B cell (primary cell): ENCODE measurements at regions not wholly inside any gene's neighbourhood (a gene's known extent, or its start where the extent isn't known, plus 50 kb on each side); places are given as distances from the start of the nearest gene placed in this dataset.

Experiments
- ATAC-seq: fragments of 200-7000 bp; cut with Tn5 transposase; one replicate; pipeline ENCODE4 v1.10.0; 2021; ENCODE audit warnings: low read depth, mild to moderate bottlenecking, moderate number of reproducible peaks, moderate library complexity
- CTCF ChIA-PET: fragments of 350-600 bp; sonication (Branson Sonifier 250); formaldehyde crosslinking; loops from one replicate; lab custom pipeline; 2021; ENCODE audit warnings: antibody characterized with exemption, inconsistent platforms; lab: Charles Lee
- POLR2A ChIA-PET: fragments of 350-600 bp; sonication (Branson Sonifier 250); formaldehyde crosslinking; loops from one replicate; lab custom pipeline; 2021; ENCODE audit warnings: antibody characterized with exemption; lab: Charles Lee
- DNase-seq: peaks from one replicate; pipeline ENCODE4 v3.0.0; 2013
- H2AFZ ChIP-seq: 2 replicates; pipeline ENCODE4 v1.6.1; 2012; ENCODE audit warnings: mild to moderate bottlenecking, low read depth, low read length; ENCODE audit not compliant: insufficient read depth, poor library complexity, severe bottlenecking
- H3K27ac ChIP-seq, 2 donors: 1 replicate in 1 of 2; 2 replicates in 1 of 2; pipeline ENCODE4 v1.5.1; 2012 to 2013; ENCODE audit warnings: low read length in 2 of 2, mild to moderate bottlenecking in 2 of 2, moderate library complexity in 1 of 2
- H3K27me3 ChIP-seq, 4 experiments: fragments of 200-600 bp in 1 of 4; sonication (generic) in 1 of 4; replicated peaks in 1 of 4; 1 replicate in 2 of 4; 2 replicates in 2 of 4; pipeline versions ENCODE4 v1.6.1 to v1.7.0; 2013 to 2016; ENCODE audit warnings: low read length in 3 of 4, mild to moderate bottlenecking in 2 of 4, mixed read lengths in 1 of 4, moderate library complexity in 1 of 4; ENCODE audit not compliant: insufficient read depth in 4 of 4, control insufficient read depth in 3 of 4; ENCODE audit errors: control extremely low read depth in 1 of 4
- H3K36me3 ChIP-seq, 2 experiments: replicated peaks in 1 of 2; 1 replicate in 1 of 2; 2 replicates in 1 of 2; pipeline versions ENCODE4 v1.6.1 to v1.7.1; 2013; ENCODE audit warnings: low read length in 1 of 2; ENCODE audit not compliant: insufficient read depth in 2 of 2, control insufficient read depth in 1 of 2; ENCODE audit errors: control extremely low read depth in 1 of 2, extremely low read depth in 1 of 2
- H3K4me1 ChIP-seq, 2 donors: fragments of 200-600 bp in 1 of 2; sonication (generic) in 1 of 2; 1 replicate in 1 of 2; 2 replicates in 1 of 2; pipeline versions ENCODE4 v1.5.1 to v1.6.1; 2013 to 2017; ENCODE audit warnings: low read length in 2 of 2; ENCODE audit not compliant: control insufficient read depth in 2 of 2, insufficient read depth in 2 of 2
- H3K4me2 ChIP-seq: replicated peaks from 2 replicates; pipeline ENCODE3; 2012; ENCODE audit warnings: mild to moderate bottlenecking, low read depth, low read length; ENCODE audit not compliant: poor library complexity, severe bottlenecking
- H3K4me3 ChIP-seq, 5 experiments: fragments of 200-600 bp in 1 of 5; sonication (generic) in 1 of 5; 1 replicate in 3 of 5; 2 replicates in 2 of 5; pipeline versions ENCODE4 v1.5.1 to v1.7.0; 2011 to 2016; ENCODE audit warnings: low read length in 4 of 5, mild to moderate bottlenecking in 4 of 5, low read depth in 2 of 5, control low read depth in 1 of 5, moderate library complexity in 1 of 5; ENCODE audit not compliant: insufficient read depth in 1 of 5; ENCODE audit errors: control extremely low read depth in 1 of 5, extremely low read depth in 1 of 5
- H3K79me2 ChIP-seq: fragments of 200-600 bp; sonication (generic); one replicate; pipeline ENCODE4 v1.6.0; 2016; ENCODE audit warnings: low read length; ENCODE audit not compliant: control insufficient read depth, insufficient read depth
- H3K9ac ChIP-seq: fragments of 200-600 bp; sonication (generic); 2 replicates; pipeline ENCODE4 v1.6.1; 2017; ENCODE audit warnings: mild to moderate bottlenecking, low read length, moderate library complexity
- H3K9me3 ChIP-seq, 3 donors: one replicate each; pipeline versions ENCODE4 v1.6.1 to v1.7.1; 2013; ENCODE audit warnings: low read length in 2 of 3; ENCODE audit not compliant: control insufficient read depth in 2 of 3, insufficient read depth in 1 of 3; ENCODE audit errors: control extremely low read depth in 1 of 3
- H4K20me1 ChIP-seq: 2 replicates; pipeline ENCODE4 v1.6.0; 2012; ENCODE audit warnings: mild to moderate bottlenecking, low read length; ENCODE audit not compliant: insufficient read depth, control insufficient read depth, poor library complexity, severe bottlenecking
- H3K27ac Mint-ChIP-seq: one replicate; pipeline ENCODE4 v1.8.0; 2021; ENCODE audit warnings: mixed read lengths
- H3K27me3 Mint-ChIP-seq: one replicate; pipeline ENCODE4 v1.8.0; 2021; ENCODE audit warnings: mixed read lengths
- H3K4me1 Mint-ChIP-seq: one replicate; pipeline ENCODE4 v1.8.0; 2021; ENCODE audit warnings: mixed read lengths
- H3K4me3 Mint-ChIP-seq: one replicate; pipeline ENCODE4 v1.8.0; 2021; ENCODE audit warnings: mixed read lengths
- H3K9me3 Mint-ChIP-seq: one replicate; pipeline ENCODE4 v1.8.0; 2022; ENCODE audit warnings: mixed read lengths; ENCODE audit not compliant: insufficient read depth
- CTCF ChIP-seq: fragments of 200-600 bp; IDR thresholded peaks from one replicate; pipeline ENCODE4 v1.8.0; 2022; ENCODE audit warnings: antibody characterized with exemption, mild to moderate bottlenecking
- EZH2 ChIP-seq: IDR thresholded peaks from 2 replicates; pipeline ENCODE4 v1.6.1; 2012; ENCODE audit warnings: borderline replicate concordance, low read depth, mild to moderate bottlenecking, moderate library complexity, low read length; ENCODE audit not compliant: insufficient read depth, poor library complexity, severe bottlenecking
- WGBS: methylation state at CpG from one replicate; pipeline ENCODE4 v1.1.5; 2013; ENCODE audit warnings: missing lambda C conversion rate; ENCODE audit not compliant: insufficient coverage; 5-methylcytosine and 5-hydroxymethylcytosine counted together
- intact Hi-C: fragments of 100-400 bp; cut with micrococcal nuclease; formaldehyde crosslinking; loops from one replicate; pipeline ENCODE4 v1.10.0; 2022

GRCh38 chr18:68431922-68432198, 283.0 kb downstream of the TMX3 start:
- Histone ChIP-seq H4K20me1 (no peaks in the 10 kb centered on the region), H3K4me3 (no peak overlapping the region), H3K9ac (no peak overlapping the region), H3K36me3 (no peaks in the 10 kb centered on the region), H3K79me2 (no peaks in the 10 kb centered on the region), H2AFZ (no peak overlapping the region), H3K9me3 (peaks cover 0 to 2% (median 0%) of the 10 kb centered on the region in 3 donors), H3K27ac (no peak overlapping the region), H3K4me1 (no peaks in the 10 kb centered on the region), H3K4me2 (no peak overlapping the region), H3K27me3 (no peaks in the 10 kb centered on the region)
- Mint-ChIP-seq H3K27me3 (no peaks in the 10 kb centered on the region), H3K4me3 (no peak overlapping the region), H3K27ac (no peak overlapping the region), H3K4me1 (no peaks in the 10 kb centered on the region), H3K9me3 (peaks cover 3% of the 10 kb centered on the region)
- intact Hi-C loops = no loop called here
- WGBS = 73% methylated on average over 2 of the region's 5 CpGs
- TF ChIP-seq EZH2 (no peak), CTCF (no peak)
- DNase-seq (no peak), ATAC-seq (no peak)
- ChIA-PET POLR2A (no interaction called here), CTCF (no interaction called here)

GRCh38 chr18:68431111-68431921, 283.6 kb downstream of the TMX3 start:
- H3K27ac ChIP-seq = no peak overlapping the region
- POLR2A ChIA-PET = no interaction called here
- TF ChIP-seq CTCF (no peak), EZH2 (no peak)
- H3K9ac ChIP-seq = no peak overlapping the region
- CTCF ChIA-PET = no interaction called here
- Mint-ChIP-seq H3K4me1 (no peaks in the 10 kb centered on the region), H3K9me3 (peaks cover under 1% of the 10 kb centered on the region), H3K27ac (no peak overlapping the region), H3K4me3 (no peak overlapping the region), H3K27me3 (no peaks in the 10 kb centered on the region)
- no peak for ATAC-seq
- no peaks in the 10 kb centered on the region for H3K79me2 ChIP-seq
- WGBS = 59% methylated on average over 5 of the region's 6 CpGs
- H3K4me2 ChIP-seq = no peak overlapping the region
- H3K36me3 ChIP-seq = no peaks in the 10 kb centered on the region
- no peak for DNase-seq
- no peak overlapping the region for H2AFZ ChIP-seq
- no peaks in the 10 kb centered on the region for H3K27me3 ChIP-seq
- H3K9me3 ChIP-seq = peaks cover 0 to under 1% (median 0%) of the 10 kb centered on the region in 3 donors
- H3K4me3 ChIP-seq = no peak overlapping the region
- H4K20me1 ChIP-seq = no peaks in the 10 kb centered on the region
- intact Hi-C loops = no loop called here
- no peaks in the 10 kb centered on the region for H3K4me1 ChIP-seq
